ENCODE measurements at regions not wholly inside any gene's neighbourhood (a gene's known extent, or its start where the extent isn't known, plus 50 kb on each side); places are given as distances from the start of the nearest gene placed in this dataset.

DNA sequence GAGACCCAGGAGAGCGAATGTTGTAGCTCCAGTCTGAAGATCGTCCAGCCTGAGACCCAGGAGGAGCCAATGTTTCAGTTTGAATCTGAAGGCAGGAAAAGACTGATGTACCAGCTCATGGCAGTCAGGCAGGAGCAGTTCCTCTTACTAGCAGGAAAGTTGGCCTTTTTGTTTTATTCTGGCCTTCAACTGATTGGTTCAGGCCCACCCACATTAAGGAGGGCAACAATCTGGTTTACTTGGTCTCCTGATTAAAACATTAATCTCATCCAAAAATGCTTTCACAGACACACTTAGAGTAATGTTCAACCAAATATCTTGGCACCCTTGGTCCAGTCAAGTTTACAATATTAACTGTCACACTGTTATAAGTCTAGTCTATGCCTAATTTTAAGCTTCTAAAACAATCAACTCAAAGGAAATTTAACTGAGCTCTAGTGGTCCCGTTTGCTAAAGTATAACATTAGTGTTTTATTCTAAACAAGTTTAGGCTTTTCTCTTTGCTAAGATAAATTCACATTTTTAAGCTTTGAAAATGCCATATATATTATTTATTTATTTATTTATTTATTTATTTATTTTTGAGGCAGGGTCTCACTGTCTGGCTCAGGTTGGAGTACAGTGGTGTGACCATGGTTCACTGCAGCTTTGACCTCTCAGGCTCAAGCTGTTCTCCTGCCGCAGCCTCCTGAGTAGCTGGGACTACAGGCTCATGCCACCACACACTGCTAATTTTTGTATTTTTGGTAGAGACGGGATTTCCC, 275.5 kb upstream of the SLC35B3 start:
- Mint-ChIP-seq H3K36me3 (no peaks in the 10 kb centered on the region), H3K27me3 (no peaks in the 10 kb centered on the region), H3K4me3 (no peak overlapping the region), H3K4me1 (no peaks in the 10 kb centered on the region), H3K9me3 (peaks cover 0 to 13% (median 5%) of the 10 kb centered on the region in 8 donors), H3K27ac (no peak overlapping the region)
- Histone ChIP-seq H3K27ac (ENCODE audit: low read depth, low read length) (no peak overlapping the region), H3K36me3 (ENCODE audit: insufficient read depth, low read length) (no peaks in the 10 kb centered on the region), H3K27me3 (ENCODE audit: insufficient read depth, low read length) (no peaks in the 10 kb centered on the region), H3K9me3 (ENCODE audit: control insufficient read depth in 1 of 2, low read length in 2 of 2) (no peaks in the 10 kb centered on the region), H3K4me3 (ENCODE audit: low read length in 2 of 2) (no peak overlapping the region), H3K4me1 (ENCODE audit: insufficient read depth, low read length) (no peaks in the 10 kb centered on the region)
- ChIA-PET CTCF (ENCODE audit: partially characterized antibody) (no interaction called here), POLR2A (ENCODE audit: partially characterized antibody) (no interaction called here)
- intact Hi-C loops (cut with micrococcal nuclease) = no loop called here
- no peak for DNase-seq

DNA sequence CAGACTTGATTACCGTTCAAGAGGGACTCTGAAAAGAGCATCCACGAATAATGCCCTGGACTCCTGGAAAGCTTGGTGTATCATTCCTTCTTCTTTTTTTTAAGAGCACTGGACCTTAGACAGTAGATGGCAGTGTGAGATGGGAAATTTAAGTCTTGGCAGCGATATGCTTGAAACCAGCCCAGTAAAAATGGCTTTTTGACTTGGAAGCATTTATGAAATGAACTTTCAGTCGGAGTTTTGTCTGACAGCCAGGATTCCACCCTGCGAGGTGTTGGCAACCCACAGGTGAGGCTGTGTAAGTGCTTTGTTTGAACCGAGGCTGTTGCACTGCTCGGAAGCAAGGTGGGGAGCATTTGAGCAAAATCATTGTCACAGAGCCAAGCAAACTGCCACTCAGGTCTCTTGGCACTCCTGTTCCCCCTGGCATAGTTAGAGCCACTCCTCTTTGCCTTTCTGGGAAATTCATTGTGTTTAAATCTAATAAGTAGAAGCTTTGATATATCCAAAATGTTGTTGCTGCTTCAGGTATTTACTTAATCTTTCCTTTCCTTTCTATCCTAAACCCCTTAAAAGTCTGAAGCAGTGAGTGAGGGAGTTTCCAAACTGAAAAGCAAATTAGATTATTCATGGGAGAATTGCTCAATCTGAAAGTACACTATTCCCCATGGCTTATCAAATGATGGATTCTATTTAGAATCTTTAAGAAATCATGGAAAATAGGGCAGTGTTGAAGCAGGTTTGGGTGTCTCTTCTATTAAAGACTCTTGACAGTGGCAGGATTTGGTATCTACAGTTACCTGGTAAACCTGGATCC, 272.8 kb upstream of the SLC35B3 start:
- intact Hi-C loops (cut with micrococcal nuclease) = no loop called here
- Mint-ChIP-seq H3K36me3 (no peaks in the 10 kb centered on the region), H3K4me3 (no peak overlapping the region), H3K4me1 (no peaks in the 10 kb centered on the region), H3K27ac (no peak overlapping the region), H3K9me3 (peaks cover 0 to 16% (median 4%) of the 10 kb centered on the region in 8 donors), H3K27me3 (no peaks in the 10 kb centered on the region)
- DNase-seq = no peak
- Histone ChIP-seq H3K9me3 (ENCODE audit: control insufficient read depth in 1 of 2, low read length in 2 of 2) (no peaks in the 10 kb centered on the region), H3K27me3 (ENCODE audit: insufficient read depth, low read length) (no peaks in the 10 kb centered on the region), H3K4me3 (ENCODE audit: low read length in 2 of 2) (no peak overlapping the region), H3K27ac (ENCODE audit: low read depth, low read length) (no peak overlapping the region), H3K4me1 (ENCODE audit: insufficient read depth, low read length) (no peaks in the 10 kb centered on the region), H3K36me3 (ENCODE audit: insufficient read depth, low read length) (no peaks in the 10 kb centered on the region)
- POLR2A ChIA-PET (ENCODE audit: partially characterized antibody) = no interaction called here
- CTCF ChIA-PET (ENCODE audit: partially characterized antibody) = no interaction called here

DNA sequence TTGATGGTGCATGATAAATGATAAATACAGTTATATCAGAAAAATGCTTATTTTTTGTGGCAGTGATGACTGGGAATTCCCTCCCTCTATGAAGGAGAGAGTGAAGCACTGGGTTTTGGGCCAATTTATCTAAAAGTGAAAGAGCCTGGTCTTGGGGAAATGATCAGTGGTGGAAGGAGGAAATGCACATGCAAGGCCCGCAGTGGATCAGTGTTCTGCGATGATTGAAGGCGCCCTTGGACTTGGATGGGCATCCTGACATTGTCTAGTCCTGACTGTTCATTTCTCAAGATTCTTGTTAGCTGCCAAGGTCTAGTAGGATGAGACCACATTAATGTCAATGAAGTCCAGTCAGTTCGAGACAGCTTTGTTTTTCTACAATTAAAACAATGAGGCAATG, 272.0 kb upstream of the SLC35B3 start:
- intact Hi-C loops (cut with micrococcal nuclease) = no loop called here
- ChIA-PET CTCF (ENCODE audit: partially characterized antibody) (interaction anchor here (0.7 kb wide), 1 partner anchor 130 kb away, joined by 3 read pairs; no protein-coding TSS in a partner anchor), POLR2A (ENCODE audit: partially characterized antibody) (no interaction called here)
- Histone ChIP-seq H3K4me1 (ENCODE audit: insufficient read depth, low read length) (no peaks in the 10 kb centered on the region), H3K4me3 (ENCODE audit: low read length in 2 of 2) (no peak overlapping the region), H3K36me3 (ENCODE audit: insufficient read depth, low read length) (no peaks in the 10 kb centered on the region), H3K27me3 (ENCODE audit: insufficient read depth, low read length) (no peaks in the 10 kb centered on the region), H3K27ac (ENCODE audit: low read depth, low read length) (no peak overlapping the region), H3K9me3 (ENCODE audit: control insufficient read depth in 1 of 2, low read length in 2 of 2) (no peaks in the 10 kb centered on the region)
- Mint-ChIP-seq H3K4me1 (no peaks in the 10 kb centered on the region), H3K27ac (no peak overlapping the region), H3K4me3 (no peak overlapping the region), H3K27me3 (no peaks in the 10 kb centered on the region), H3K9me3 (peaks cover 0 to 17% (median 6%) of the 10 kb centered on the region in 8 donors), H3K36me3 (no peaks in the 10 kb centered on the region)
- no peak for DNase-seq

DNA sequence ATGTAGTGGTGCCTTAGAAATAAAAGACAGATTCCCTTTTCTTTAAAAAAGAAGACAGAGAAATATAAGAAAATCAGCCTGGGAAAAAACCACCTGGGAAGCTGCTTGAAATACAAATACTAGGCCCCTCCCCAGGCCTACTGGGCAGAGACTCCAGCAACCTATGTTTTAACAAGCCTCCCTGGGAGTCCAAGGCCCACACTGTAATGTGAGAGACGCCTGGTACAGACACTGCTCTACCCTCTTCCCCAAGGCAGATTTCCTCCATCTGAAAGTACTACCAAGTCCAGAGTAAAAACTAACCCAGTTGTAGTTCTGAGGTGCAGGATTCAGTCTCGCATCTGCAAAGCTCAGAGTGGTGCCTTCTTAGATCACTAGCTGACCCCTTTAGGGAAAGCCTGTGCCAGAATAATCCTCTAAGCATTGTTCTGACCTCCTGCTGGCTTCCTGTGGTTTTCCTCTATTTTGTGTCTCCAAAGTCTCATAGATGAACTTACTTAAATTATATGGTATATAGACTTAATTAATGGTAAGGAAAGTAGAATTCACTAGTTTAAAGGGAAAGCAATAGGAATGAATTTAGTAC, 270.2 kb upstream of the SLC35B3 start:
- intact Hi-C loops (cut with micrococcal nuclease) = no loop called here
- H3K4me1 ChIP-seq (ENCODE audit: insufficient read depth, low read length) = no peaks in the 10 kb centered on the region
- DNase-seq = no peak
- no peak overlapping the region for H3K4me3 ChIP-seq (ENCODE audit: low read length in 2 of 2)
- ChIA-PET CTCF (ENCODE audit: partially characterized antibody) (no interaction called here), POLR2A (ENCODE audit: partially characterized antibody) (no interaction called here)
- H3K36me3 Mint-ChIP-seq = no peaks in the 10 kb centered on the region
- no peak overlapping the region for H3K4me3 Mint-ChIP-seq
- H3K27ac ChIP-seq (ENCODE audit: low read depth, low read length) = no peak overlapping the region
- H3K36me3 ChIP-seq (ENCODE audit: insufficient read depth, low read length) = no peaks in the 10 kb centered on the region
- H3K27ac Mint-ChIP-seq = no peak overlapping the region
- peaks cover 0 to 22% (median 15%) of the 10 kb centered on the region in 8 donors for H3K9me3 Mint-ChIP-seq
- H3K9me3 ChIP-seq (ENCODE audit: control insufficient read depth in 1 of 2, low read length in 2 of 2) = no peaks in the 10 kb centered on the region
- no peaks in the 10 kb centered on the region for H3K4me1 Mint-ChIP-seq
- no peaks in the 10 kb centered on the region for H3K27me3 Mint-ChIP-seq
- H3K27me3 ChIP-seq (ENCODE audit: insufficient read depth, low read length) = no peaks in the 10 kb centered on the region

DNA sequence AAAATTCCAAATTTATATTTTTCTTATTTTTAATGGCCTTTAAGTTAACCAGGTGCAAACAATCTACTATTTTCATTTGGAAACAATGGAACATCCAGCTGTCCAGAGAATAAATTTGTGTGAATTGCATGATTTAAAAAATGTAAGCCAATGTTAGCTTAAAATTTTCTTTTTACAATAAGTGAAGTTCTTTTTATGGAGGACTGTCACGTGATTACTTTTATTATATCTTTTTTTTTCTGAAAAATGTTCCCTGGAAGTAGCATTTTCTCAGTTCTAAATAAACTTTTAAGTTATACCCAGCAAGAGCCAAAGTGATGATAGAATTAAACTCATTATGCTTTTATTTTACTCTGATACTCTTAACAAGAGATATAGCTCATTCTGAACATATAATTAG, 267.7 kb upstream of the SLC35B3 start:
- Mint-ChIP-seq H3K4me3 (no peak overlapping the region), H3K27me3 (no peaks in the 10 kb centered on the region), H3K36me3 (no peaks in the 10 kb centered on the region), H3K27ac (no peak overlapping the region), H3K4me1 (no peaks in the 10 kb centered on the region), H3K9me3 (peaks cover 4 to 21% (median 15%) of the 10 kb centered on the region in 8 donors)
- ChIA-PET CTCF (ENCODE audit: partially characterized antibody) (no interaction called here), POLR2A (ENCODE audit: partially characterized antibody) (no interaction called here)
- no peaks in the 10 kb centered on the region for H3K27me3 ChIP-seq (ENCODE audit: insufficient read depth, low read length)
- H3K36me3 ChIP-seq (ENCODE audit: insufficient read depth, low read length) = no peaks in the 10 kb centered on the region
- no peak overlapping the region for H3K4me3 ChIP-seq (ENCODE audit: low read length in 2 of 2)
- intact Hi-C loops (cut with micrococcal nuclease) = no loop called here
- H3K4me1 ChIP-seq (ENCODE audit: insufficient read depth, low read length) = no peaks in the 10 kb centered on the region
- DNase-seq = no peak
- H3K27ac ChIP-seq (ENCODE audit: low read depth, low read length) = no peak overlapping the region
- no peaks in the 10 kb centered on the region for H3K9me3 ChIP-seq (ENCODE audit: control insufficient read depth in 1 of 2, low read length in 2 of 2)

DNA sequence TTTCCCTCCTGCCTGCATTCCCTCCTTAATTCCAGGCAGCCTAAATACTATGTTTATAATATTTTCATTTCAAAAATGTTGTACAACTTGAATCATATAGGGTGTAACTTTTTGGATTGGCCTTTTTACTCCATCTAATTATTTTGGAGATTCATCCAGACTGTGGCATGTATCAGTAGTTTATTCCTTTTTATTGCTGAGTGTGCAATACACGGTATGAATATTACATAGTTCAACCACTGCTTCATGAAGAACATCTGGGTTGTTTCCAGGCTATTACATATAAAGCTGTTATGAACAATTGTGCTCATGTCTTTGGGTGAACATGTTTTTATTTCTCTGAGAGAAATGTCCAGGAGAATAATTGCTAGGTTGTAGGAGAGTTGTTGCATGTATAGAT, 253.5 kb upstream of the SLC35B3 start:
- H3K4me3 Mint-ChIP-seq = no peak overlapping the region
- H3K27ac Mint-ChIP-seq = no peak overlapping the region
- no peaks in the 10 kb centered on the region for H3K4me1 Mint-ChIP-seq
- intact Hi-C loops (cut with micrococcal nuclease) = no loop called here
- Histone ChIP-seq H3K9me3 (ENCODE audit: control insufficient read depth in 1 of 2, low read length in 2 of 2) (no peaks in the 10 kb centered on the region), H3K27me3 (ENCODE audit: insufficient read depth, low read length) (no peaks in the 10 kb centered on the region), H3K4me1 (ENCODE audit: insufficient read depth, low read length) (no peaks in the 10 kb centered on the region), H3K27ac (ENCODE audit: low read depth, low read length) (no peak overlapping the region), H3K4me3 (ENCODE audit: low read length in 2 of 2) (no peak overlapping the region), H3K36me3 (ENCODE audit: insufficient read depth, low read length) (no peaks in the 10 kb centered on the region)
- no peak for DNase-seq
- H3K9me3 Mint-ChIP-seq = peaks cover 3 to 17% (median 14%) of the 10 kb centered on the region in 8 donors
- H3K36me3 Mint-ChIP-seq = no peaks in the 10 kb centered on the region
- no peaks in the 10 kb centered on the region for H3K27me3 Mint-ChIP-seq
- CTCF ChIA-PET (ENCODE audit: partially characterized antibody) = no interaction called here
- POLR2A ChIA-PET (ENCODE audit: partially characterized antibody) = no interaction called here

DNA sequence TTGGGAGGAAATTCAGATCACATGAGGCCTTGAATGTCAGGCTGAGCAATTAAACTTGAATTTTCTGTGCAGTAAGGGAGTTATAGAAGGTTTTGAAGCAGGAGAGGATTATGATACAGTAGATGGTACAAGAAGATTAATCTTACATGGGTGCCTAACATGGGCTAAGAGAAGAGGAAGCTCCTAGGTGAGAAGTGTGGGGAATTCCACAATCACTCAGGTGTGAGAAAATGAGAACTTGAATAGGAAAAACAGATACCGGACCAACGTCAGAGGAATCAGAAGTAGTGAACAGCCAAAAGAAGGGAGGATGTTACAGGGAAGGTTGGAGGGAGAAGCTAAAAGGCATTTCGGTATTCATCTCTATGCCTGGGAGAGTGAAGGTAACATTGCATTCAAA, 250.7 kb upstream of the SLC35B3 start:
- no peaks in the 10 kb centered on the region for H3K36me3 ChIP-seq (ENCODE audit: insufficient read depth, low read length)
- Mint-ChIP-seq H3K36me3 (no peaks in the 10 kb centered on the region), H3K27me3 (no peaks in the 10 kb centered on the region), H3K9me3 (peaks cover 0 to 13% (median 5%) of the 10 kb centered on the region in 8 donors), H3K27ac (no peak overlapping the region), H3K4me1 (no peaks in the 10 kb centered on the region), H3K4me3 (no peak overlapping the region)
- no peaks in the 10 kb centered on the region for H3K9me3 ChIP-seq (ENCODE audit: control insufficient read depth in 1 of 2, low read length in 2 of 2)
- intact Hi-C loops (cut with micrococcal nuclease) = no loop called here
- H3K4me3 ChIP-seq (ENCODE audit: low read length in 2 of 2) = no peak overlapping the region
- no peaks in the 10 kb centered on the region for H3K4me1 ChIP-seq (ENCODE audit: insufficient read depth, low read length)
- no peak for DNase-seq
- ChIA-PET POLR2A (ENCODE audit: partially characterized antibody) (no interaction called here), CTCF (ENCODE audit: partially characterized antibody) (no interaction called here)
- H3K27me3 ChIP-seq (ENCODE audit: insufficient read depth, low read length) = no peaks in the 10 kb centered on the region
- no peak overlapping the region for H3K27ac ChIP-seq (ENCODE audit: low read depth, low read length)
